ENCODE measurements at regions not wholly inside any gene's neighbourhood (a gene's known extent, or its start where the extent isn't known, plus 50 kb on each side); places are given as distances from the start of the nearest gene placed in this dataset.

GRCh38 chr13:34044660-34045080 is 226.7 kb downstream of the RFC3 start:
- no peak for TF ChIP-seq CTCF (IDR thresholded peaks at IDR 0.05; ENCODE audit: borderline replicate concordance, extremely low read depth, low read length, poor library complexity, severe bottlenecking)
- TF ChIP-seq EZH2 (IDR thresholded peaks at IDR 0.05; ENCODE audit: borderline replicate concordance, low read depth, low read length, severe bottlenecking): no peak

Data from DND-41 (cell line).